HG02571 (cell line): ENCODE measurements at regions not wholly inside any gene's neighbourhood (a gene's known extent, or its start where the extent isn't known, plus 50 kb on each side); places are given as distances from the start of the nearest gene placed in this dataset.

Experiments
- ATAC-seq: cut with Tn5 transposase; IDR thresholded peaks from one replicate; pipeline ENCODE4 v1.9.1; 2021; ENCODE audit warnings: mild to moderate bottlenecking, moderate library complexity; ENCODE audit not compliant: unreplicated experiment

- no peak for ATAC-seq
Observed at GRCh38 chr6:90406957-90407356, 110.3 kb upstream of the BACH2 start.

- no peak for ATAC-seq
Observed at GRCh38 chr6:90406142-90406794, 109.6 kb upstream of the BACH2 start.

- ATAC-seq, result no peak
Observed at GRCh38 chr6:90403489-90404381, 107.1 kb upstream of the BACH2 start.

- ATAC-seq, result no peak
Observed at GRCh38 chr6:90402831-90403192, 106.2 kb upstream of the BACH2 start.

- ATAC-seq, result no peak
Observed at GRCh38 chr6:90401933-90402830, 105.5 kb upstream of the BACH2 start.

- ATAC-seq, result no peak
Observed at GRCh38 chr6:90399970-90400369, 103.3 kb upstream of the BACH2 start.

- no peak for ATAC-seq
Observed at GRCh38 chr6:90397929-90398674, 101.5 kb upstream of the BACH2 start.

GRCh38 chr6:90397047-90397446 is 100.4 kb upstream of the BACH2 start:
- ATAC-seq, result no peak

GRCh38 chr6:90393232-90393884 is 96.7 kb upstream of the BACH2 start:
- ATAC-seq, result no peak

GRCh38 chr6:90390379-90390778 is 93.7 kb upstream of the BACH2 start:
- ATAC-seq, result no peak

- ATAC-seq, result no peak
Observed at GRCh38 chr6:90388395-90388794, 91.8 kb upstream of the BACH2 start.

GRCh38 chr6:90387826-90388225 is 91.2 kb upstream of the BACH2 start:
- ATAC-seq, result no peak

GRCh38 chr6:90387383-90387775 is 90.7 kb upstream of the BACH2 start:
- no peak for ATAC-seq

- ATAC-seq, result no peak
Observed at GRCh38 chr6:90386399-90387382, 90.0 kb upstream of the BACH2 start.

GRCh38 chr6:90385759-90386313 is 89.2 kb upstream of the BACH2 start:
- ATAC-seq, result no peak

GRCh38 chr6:90384720-90385119 is 88.1 kb upstream of the BACH2 start:
- no peak for ATAC-seq

GRCh38 chr6:90383196-90383822 is 86.7 kb upstream of the BACH2 start:
- no peak for ATAC-seq

GRCh38 chr6:90382760-90383159 is 86.1 kb upstream of the BACH2 start:
- ATAC-seq, result no peak
